NT2/D1 (cell line): ENCODE measurements at regions not wholly inside any gene's neighbourhood (a gene's known extent, or its start where the extent isn't known, plus 50 kb on each side); places are given as distances from the start of the nearest gene placed in this dataset.

Experiments
- DNase-seq: peaks from one replicate; pipeline ENCODE4 v3.0.0-alpha.2; 2011; ENCODE audit warnings: low read depth, low spot score
- H3K27me3 ChIP-seq: 2 replicates; pipeline ENCODE4 v1.6.0; 2011; ENCODE audit warnings: mild to moderate bottlenecking; ENCODE audit not compliant: insufficient read length, insufficient read depth
- H3K36me3 ChIP-seq: 2 replicates; pipeline ENCODE4 v1.6.1; 2011; ENCODE audit warnings: mild to moderate bottlenecking, low read length, mixed read lengths; ENCODE audit not compliant: insufficient read depth, insufficient read length
- H3K4me1 ChIP-seq: 2 replicates; pipeline ENCODE4 v1.5.1; 2011; ENCODE audit not compliant: insufficient read depth, insufficient read length
- H3K4me3 ChIP-seq: 2 replicates; pipeline ENCODE4 v1.5.1; 2011; ENCODE audit warnings: low read depth; ENCODE audit not compliant: insufficient read length
- H3K9ac ChIP-seq: 2 replicates; pipeline ENCODE4 v1.6.0; 2011; ENCODE audit warnings: low read depth; ENCODE audit not compliant: insufficient read length
- H3K9me3 ChIP-seq: 2 replicates; pipeline ENCODE4 v1.5.1; 2011; ENCODE audit warnings: mild to moderate bottlenecking, low read length; ENCODE audit not compliant: insufficient read depth
- SUZ12 ChIP-seq: IDR thresholded peaks from 2 replicates; pipeline ENCODE4 v1.6.1; 2011; ENCODE audit not compliant: insufficient read length, insufficient read depth; ENCODE audit errors: extremely low read depth
- YY1 ChIP-seq: IDR thresholded peaks from 2 replicates; pipeline ENCODE4 v1.6.1; 2011; ENCODE audit not compliant: insufficient read length, insufficient read depth
- ZNF274 ChIP-seq: IDR thresholded peaks from 2 replicates; pipeline ENCODE4 v1.6.1; 2011; ENCODE audit warnings: mild to moderate bottlenecking, low read depth, low read length

GRCh38 chr6:3524456-3524855, 67.6 kb upstream of the SLC22A23 start:
- H3K9ac ChIP-seq, result no peak overlapping the region

GRCh38 chr6:3523966-3524365, 67.1 kb upstream of the SLC22A23 start:
- no peak for DNase-seq
- TF ChIP-seq ZNF274 (no peak), SUZ12 (no peak), YY1 (no peak)

More at GRCh38 chr6:3524456-3524855, 67.6 kb upstream of the SLC22A23 start:
- Histone ChIP-seq H3K36me3 (no peaks in the 10 kb centered on the region), H3K9me3 (no peaks in the 10 kb centered on the region; the same call in 1 of the 2 replicates), H3K4me1 (no peaks in the 10 kb centered on the region), H3K27me3 (no peaks in the 10 kb centered on the region), H3K4me3 (no peak overlapping the region)
- TF ChIP-seq ZNF274, result no peak
- no peak for TF ChIP-seq YY1
- TF ChIP-seq SUZ12, result no peak
- no peak for DNase-seq

GRCh38 chr6:3523271-3523670, 66.4 kb upstream of the SLC22A23 start:
- no peaks in the 10 kb centered on the region; the same call in 1 of the 2 replicates for H3K9me3 ChIP-seq
- no peak for DNase-seq
- H3K36me3 ChIP-seq, result no peaks in the 10 kb centered on the region
- H3K4me3 ChIP-seq, result no peak overlapping the region
- no peaks in the 10 kb centered on the region for H3K27me3 ChIP-seq
- no peak overlapping the region for H3K9ac ChIP-seq
- TF ChIP-seq ZNF274 (no peak), SUZ12 (no peak), YY1 (no peak)
- peaks cover 7% of the 10 kb centered on the region for H3K4me1 ChIP-seq

More at GRCh38 chr6:3523966-3524365, 67.1 kb upstream of the SLC22A23 start:
- H3K9ac ChIP-seq, result no peak overlapping the region
- H3K36me3 ChIP-seq, result no peaks in the 10 kb centered on the region
- H3K27me3 ChIP-seq, result no peaks in the 10 kb centered on the region
- no peak overlapping the region for H3K4me3 ChIP-seq
- peaks cover under 1% of the 10 kb centered on the region for H3K4me1 ChIP-seq
- no peaks in the 10 kb centered on the region; the same call in 1 of the 2 replicates for H3K9me3 ChIP-seq

GRCh38 chr6:3522561-3523260, 65.9 kb upstream of the SLC22A23 start:
- no peaks in the 10 kb centered on the region for H3K27me3 ChIP-seq
- H3K4me3 ChIP-seq, result no peak overlapping the region
- H3K9me3 ChIP-seq, result no peaks in the 10 kb centered on the region; the same call in 1 of the 2 replicates
- no peak overlapping the region for H3K9ac ChIP-seq
- TF ChIP-seq SUZ12 (no peak), YY1 (no peak), ZNF274 (no peak)
- peaks cover 10% of the 10 kb centered on the region for H3K4me1 ChIP-seq
- H3K36me3 ChIP-seq, result no peaks in the 10 kb centered on the region
- DNase-seq, result no peak

GRCh38 chr6:3520281-3521230, 63.7 kb upstream of the SLC22A23 start:
- Histone ChIP-seq H3K9ac (no peak overlapping the region), H3K4me3 (no peak overlapping the region), H3K4me1 (peaks cover 10% of the 10 kb centered on the region), H3K36me3 (no peaks in the 10 kb centered on the region), H3K27me3 (no peaks in the 10 kb centered on the region), H3K9me3 (no peaks in the 10 kb centered on the region; the same call in 1 of the 2 replicates)
- no peak for DNase-seq
- no peak for TF ChIP-seq ZNF274
- TF ChIP-seq YY1, result no peak
- TF ChIP-seq SUZ12, result no peak

- H3K27me3 ChIP-seq, result no peaks in the 10 kb centered on the region
- no peaks in the 10 kb centered on the region for H3K36me3 ChIP-seq
- peaks cover 10% of the 10 kb centered on the region for H3K4me1 ChIP-seq
- H3K9me3 ChIP-seq, result no peaks in the 10 kb centered on the region; the same call in 1 of the 2 replicates
- TF ChIP-seq YY1 (no peak), SUZ12 (no peak), ZNF274 (no peak)
- no peak for DNase-seq
- peak overlapping the region; percentile 33 for H3K9ac ChIP-seq
- H3K4me3 ChIP-seq, result no peak overlapping the region
These were observed 61.7 kb upstream of the SLC22A23 start for GRCh38 chr6:3518356-3519190.
